Spinal cord (tissue), 9 donors: ENCODE measurements at regions not wholly inside any gene's neighbourhood (a gene's known extent, or its start where the extent isn't known, plus 50 kb on each side); places are given as distances from the start of the nearest gene placed in this dataset.

Experiments
- DNase-seq, 6 donors: peaks; one replicate each; pipeline versions ENCODE4 v3.0.0 to v3.0.0-alpha.2; 2013 to 2015; ENCODE audit warnings: low spot score in 6 of 6, low read depth in 4 of 6
- H3K27ac ChIP-seq: one replicate; pipeline ENCODE4 v1.5.1; 2013; ENCODE audit warnings: low read depth, low read length, control low read depth
- H3K27me3 ChIP-seq: one replicate; pipeline ENCODE4 v1.6.1; 2013; ENCODE audit warnings: low read length; ENCODE audit not compliant: control insufficient read depth, insufficient read depth
- H3K36me3 ChIP-seq: one replicate; pipeline ENCODE4 v1.6.1; 2013; ENCODE audit warnings: low read length; ENCODE audit not compliant: control insufficient read depth, insufficient read depth
- H3K4me1 ChIP-seq: one replicate; pipeline ENCODE4 v1.6.1; 2013; ENCODE audit warnings: low read length; ENCODE audit not compliant: control insufficient read depth, insufficient read depth
- H3K4me3 ChIP-seq: one replicate; pipeline ENCODE4 v1.5.1; 2013; ENCODE audit warnings: low read depth, low read length, control low read depth
- H3K9me3 ChIP-seq: one replicate; pipeline ENCODE4 v1.6.1; 2013; ENCODE audit warnings: low read length; ENCODE audit not compliant: control insufficient read depth, insufficient read depth
- WGBS: methylation state at CpG from one replicate; pipeline ENCODE4 v1.1.5; 2013; ENCODE audit warnings: missing lambda C conversion rate; ENCODE audit not compliant: insufficient coverage; 5-methylcytosine and 5-hydroxymethylcytosine counted together
- donor health status: healthy.

- no peak overlapping the region for H3K4me3 ChIP-seq
- no peaks in the 10 kb centered on the region for H3K9me3 ChIP-seq
- no peaks in the 10 kb centered on the region for H3K36me3 ChIP-seq
- H3K27me3 ChIP-seq: no peaks in the 10 kb centered on the region
- no peaks in the 10 kb centered on the region for H3K4me1 ChIP-seq
- no peak for DNase-seq
- peak overlapping the region; percentile 75 for H3K27ac ChIP-seq
- no CpG with 5 or more reads among the region's 1 CpG for WGBS
Observed at GRCh38 chr13:50676602-50677001, 166.9 kb downstream of the DLEU7 start.

- no peaks in the 10 kb centered on the region for H3K4me1 ChIP-seq
- WGBS: 94% methylated on average over 3 of the region's 5 CpGs
- no peaks in the 10 kb centered on the region for H3K27me3 ChIP-seq
- no peak overlapping the region for H3K4me3 ChIP-seq
- no peaks in the 10 kb centered on the region for H3K36me3 ChIP-seq
- peak overlapping the region; percentile 75 for H3K27ac ChIP-seq
- DNase-seq: no peak
- H3K9me3 ChIP-seq: no peaks in the 10 kb centered on the region
Observed at GRCh38 chr13:50677258-50677657, 166.2 kb downstream of the DLEU7 start.

GRCh38 chr13:50677687-50678463 lies 165.6 kb downstream of the DLEU7 start:
- Histone ChIP-seq H3K9me3 (no peaks in the 10 kb centered on the region), H3K4me3 (no peak overlapping the region), H3K4me1 (no peaks in the 10 kb centered on the region), H3K27me3 (no peaks in the 10 kb centered on the region), H3K27ac (peak overlapping the region; percentile 85), H3K36me3 (no peaks in the 10 kb centered on the region)
- peak in 1 of 6 donors; percentile 75 for DNase-seq
- WGBS: 63% methylated on average over 4 of the region's 10 CpGs

- H3K27me3 ChIP-seq: no peaks in the 10 kb centered on the region
- WGBS: 98% methylated on average over 5 of the region's 6 CpGs
- H3K27ac ChIP-seq: peak overlapping the region; percentile 85
- DNase-seq: no peak
- H3K36me3 ChIP-seq: no peaks in the 10 kb centered on the region
- H3K4me1 ChIP-seq: no peaks in the 10 kb centered on the region
- H3K4me3 ChIP-seq: no peak overlapping the region
- H3K9me3 ChIP-seq: no peaks in the 10 kb centered on the region
Observed at GRCh38 chr13:50678464-50679162, 164.9 kb downstream of the DLEU7 start.

- Histone ChIP-seq H3K4me1 (peaks cover 3% of the 10 kb centered on the region), H3K4me3 (no peak overlapping the region), H3K27ac (peak overlapping the region; percentile 85), H3K27me3 (no peaks in the 10 kb centered on the region), H3K9me3 (no peaks in the 10 kb centered on the region), H3K36me3 (no peaks in the 10 kb centered on the region)
- no peak for DNase-seq
Observed at GRCh38 chr13:50679321-50679720, 164.2 kb downstream of the DLEU7 start.

GRCh38 chr13:50682002-50682401 lies 161.5 kb downstream of the DLEU7 start:
- no peaks in the 10 kb centered on the region for H3K27me3 ChIP-seq
- no peak overlapping the region for H3K4me3 ChIP-seq
- H3K27ac ChIP-seq: peak overlapping the region; percentile 57
- H3K4me1 ChIP-seq: peaks cover 8% of the 10 kb centered on the region
- H3K36me3 ChIP-seq: no peaks in the 10 kb centered on the region
- no peak for DNase-seq
- H3K9me3 ChIP-seq: no peaks in the 10 kb centered on the region

- H3K36me3 ChIP-seq: no peaks in the 10 kb centered on the region
- no CpG with 5 or more reads among the region's 2 CpGs for WGBS
- no peaks in the 10 kb centered on the region for H3K9me3 ChIP-seq
- no peaks in the 10 kb centered on the region for H3K27me3 ChIP-seq
- DNase-seq: peak in 1 of 6 donors; percentile 28
- H3K27ac ChIP-seq: peak overlapping the region; percentile 67
- no peak overlapping the region for H3K4me3 ChIP-seq
- peaks cover 8% of the 10 kb centered on the region for H3K4me1 ChIP-seq
Observed at GRCh38 chr13:50682966-50683365, 160.5 kb downstream of the DLEU7 start.

- 85% methylated on average over 2 of the region's 3 CpGs for WGBS
- Histone ChIP-seq H3K36me3 (no peaks in the 10 kb centered on the region), H3K4me1 (peaks cover 8% of the 10 kb centered on the region), H3K4me3 (no peak overlapping the region), H3K27me3 (no peaks in the 10 kb centered on the region), H3K9me3 (no peaks in the 10 kb centered on the region), H3K27ac (peak overlapping the region; percentile 82)
- no peak for DNase-seq
Observed at GRCh38 chr13:50684366-50684765, 159.1 kb downstream of the DLEU7 start.

GRCh38 chr13:50685491-50685890 lies 158.0 kb downstream of the DLEU7 start:
- H3K27me3 ChIP-seq: no peaks in the 10 kb centered on the region
- H3K9me3 ChIP-seq: no peaks in the 10 kb centered on the region
- no peak overlapping the region for H3K4me3 ChIP-seq
- WGBS: 38% methylated on average over 2 of the region's 3 CpGs
- H3K36me3 ChIP-seq: no peaks in the 10 kb centered on the region
- H3K4me1 ChIP-seq: peaks cover 8% of the 10 kb centered on the region
- H3K27ac ChIP-seq: peak overlapping the region; percentile 82
- peak; percentile 48 to 94 (median 60) for DNase-seq

GRCh38 chr13:50685956-50686355 lies 157.5 kb downstream of the DLEU7 start:
- DNase-seq: peak in 2 of 6 donors; percentile 18 to 61
- Histone ChIP-seq H3K9me3 (no peaks in the 10 kb centered on the region), H3K36me3 (no peaks in the 10 kb centered on the region), H3K27me3 (no peaks in the 10 kb centered on the region), H3K4me1 (peaks cover 8% of the 10 kb centered on the region), H3K4me3 (no peak overlapping the region), H3K27ac (peak overlapping the region; percentile 82)
- 20% methylated on average over 1 of the region's 5 CpGs for WGBS
